Neural progenitor cell (in vitro differentiated cells): ENCODE measurements at regions not wholly inside any gene's neighbourhood (a gene's known extent, or its start where the extent isn't known, plus 50 kb on each side); places are given as distances from the start of the nearest gene placed in this dataset.

ENCODE experiments used
- DNase-seq: peaks from one replicate; pipeline ENCODE4 v3.0.0-alpha.2; 2016; ENCODE audit warnings: low spot score
- H2AFZ ChIP-seq: fragments of 200-600 bp; sonication (generic); replicated peaks from 2 replicates; pipeline ENCODE4 v1.6.1; 2016; ENCODE audit warnings: antibody characterized with exemption
- H3F3A ChIP-seq: fragments of 200-600 bp; sonication (generic); 2 replicates; pipeline ENCODE4 v1.6.1; 2016; ENCODE audit warnings: antibody characterized with exemption, low read depth
- H3K27ac ChIP-seq: fragments of 200-600 bp; sonication (generic); 2 replicates; pipeline ENCODE4 v1.5.1; 2016; ENCODE audit warnings: mild to moderate bottlenecking
- H3K27me3 ChIP-seq: fragments of 200-600 bp; sonication (generic); 2 replicates; pipeline ENCODE4 v1.6.1; 2016; ENCODE audit warnings: mild to moderate bottlenecking, moderate library complexity
- H3K36me3 ChIP-seq: fragments of 200-600 bp; sonication (generic); 2 replicates; pipeline ENCODE4 v1.5.1; 2016
- H3K4me1 ChIP-seq: fragments of 200-600 bp; sonication (generic); 2 replicates; pipeline ENCODE4 v1.6.1; 2016; ENCODE audit warnings: mixed run types
- H3K4me2 ChIP-seq: fragments of 200-600 bp; sonication (generic); 2 replicates; pipeline ENCODE4 v1.6.1; 2016
- H3K4me3 ChIP-seq: fragments of 200-600 bp; sonication (generic); 2 replicates; pipeline ENCODE4 v1.5.1; 2016
- H3K79me2 ChIP-seq: fragments of 200-600 bp; sonication (generic); 2 replicates; pipeline ENCODE4 v1.6.1; 2016; ENCODE audit warnings: low read depth
- H3K9ac ChIP-seq: fragments of 200-600 bp; sonication (generic); 2 replicates; pipeline ENCODE4 v1.6.1; 2016
- H3K9me3 ChIP-seq: fragments of 200-600 bp; sonication (generic); 2 replicates; pipeline ENCODE4 v1.5.1; 2016; ENCODE audit warnings: low read depth
- H4K20me1 ChIP-seq: fragments of 200-600 bp; sonication (generic); 2 replicates; pipeline ENCODE4 v1.6.1; 2016; ENCODE audit warnings: low read depth
- H3K27ac Mint-ChIP-seq: 3 replicates; pipeline ENCODE4 v1.8.0; 2021; ENCODE audit warnings: mixed read lengths
- H3K27me3 Mint-ChIP-seq: 2 replicates; pipeline ENCODE4 v1.8.0; 2022; ENCODE audit warnings: low read depth, mild to moderate bottlenecking, inconsistent platforms, moderate library complexity, mixed read lengths; ENCODE audit not compliant: insufficient read depth
- H3K36me3 Mint-ChIP-seq: 3 replicates; pipeline ENCODE4 v1.8.0; 2021; ENCODE audit warnings: mixed read lengths
- H3K4me1 Mint-ChIP-seq: 3 replicates; pipeline ENCODE4 v1.8.0; 2021; ENCODE audit warnings: mixed read lengths
- H3K4me3 Mint-ChIP-seq: 3 replicates; pipeline ENCODE4 v1.8.0; 2021; ENCODE audit warnings: mild to moderate bottlenecking, moderate library complexity, mixed read lengths
- H3K9me3 Mint-ChIP-seq: 3 replicates; pipeline ENCODE4 v1.8.0; 2020; ENCODE audit warnings: mixed read lengths
- CTCF ChIP-seq: fragments of 200-600 bp; sonication (generic); IDR thresholded peaks from 2 replicates; pipeline ENCODE4 v1.5.1; 2017; ENCODE audit warnings: antibody characterized with exemption, mild to moderate bottlenecking
- EZH2 ChIP-seq: fragments of 200-600 bp; sonication (generic); IDR thresholded peaks from 2 replicates; pipeline ENCODE4 v1.6.1; 2017; ENCODE audit warnings: antibody characterized with exemption, mild to moderate bottlenecking, moderate library complexity
- EZH2phosphoT487 ChIP-seq: fragments of 200-600 bp; sonication (generic); IDR thresholded peaks from 2 replicates; pipeline ENCODE4 v1.6.1; 2017; ENCODE audit warnings: antibody characterized with exemption

GRCh38 chr9:75429531-75430475 lies 341.5 kb downstream of the OSTF1 start:
- no peak for TF ChIP-seq EZH2
- TF ChIP-seq CTCF, result no peak
- TF ChIP-seq EZH2phosphoT487, result no peak
- H3K4me3 ChIP-seq, result no peak overlapping the region
- H3K4me3 Mint-ChIP-seq, result no peak overlapping the region
- H3K36me3 Mint-ChIP-seq, result no peaks in the 10 kb centered on the region
- DNase-seq, result no peak
- H3K9ac ChIP-seq, result no peak overlapping the region
- H3K27ac Mint-ChIP-seq, result no peak overlapping the region
- H3K4me1 Mint-ChIP-seq, result no peaks in the 10 kb centered on the region
- no peak overlapping the region for H3K27ac ChIP-seq
- no peaks in the 10 kb centered on the region for H3K79me2 ChIP-seq
- H3F3A ChIP-seq, result no peaks in the 10 kb centered on the region
- H3K36me3 ChIP-seq, result no peaks in the 10 kb centered on the region
- H3K9me3 ChIP-seq, result no peaks in the 10 kb centered on the region
- H3K4me2 ChIP-seq, result no peak overlapping the region
- no peaks in the 10 kb centered on the region for H3K27me3 ChIP-seq
- peak overlapping the region; percentile 39 for H2AFZ ChIP-seq
- peaks cover 2% of the 10 kb centered on the region for H3K9me3 Mint-ChIP-seq
- no peaks in the 10 kb centered on the region for H4K20me1 ChIP-seq
- no peaks in the 10 kb centered on the region for H3K4me1 ChIP-seq
- H3K27me3 Mint-ChIP-seq, result no peaks in the 10 kb centered on the region

- H3K27ac ChIP-seq, result no peak overlapping the region
Measured at GRCh38 chr9:75431375-75431774, 343.1 kb downstream of the OSTF1 start.

GRCh38 chr9:75432386-75432785 lies 344.1 kb downstream of the OSTF1 start:
- Histone ChIP-seq H3K27me3 (no peaks in the 10 kb centered on the region), H3K4me3 (no peak overlapping the region), H3K36me3 (no peaks in the 10 kb centered on the region), H3K79me2 (no peaks in the 10 kb centered on the region), H3K9ac (no peak overlapping the region), H3F3A (no peaks in the 10 kb centered on the region), H3K4me2 (no peak overlapping the region), H3K27ac (no peak overlapping the region), H3K4me1 (no peaks in the 10 kb centered on the region), H2AFZ (no peak overlapping the region), H4K20me1 (no peaks in the 10 kb centered on the region), H3K9me3 (no peaks in the 10 kb centered on the region)
- no peaks in the 10 kb centered on the region for H3K4me1 Mint-ChIP-seq
- H3K9me3 Mint-ChIP-seq, result peaks cover 2% of the 10 kb centered on the region
- DNase-seq, result no peak
- H3K4me3 Mint-ChIP-seq, result no peak overlapping the region
- H3K27me3 Mint-ChIP-seq, result no peaks in the 10 kb centered on the region
- H3K36me3 Mint-ChIP-seq, result no peaks in the 10 kb centered on the region
- TF ChIP-seq EZH2phosphoT487 (no peak), EZH2 (no peak), CTCF (no peak)
- H3K27ac Mint-ChIP-seq, result no peak overlapping the region

More at GRCh38 chr9:75431375-75431774, 343.1 kb downstream of the OSTF1 start:
- H3K27me3 Mint-ChIP-seq, result no peaks in the 10 kb centered on the region
- H3K27ac Mint-ChIP-seq, result no peak overlapping the region
- no peak for TF ChIP-seq EZH2
- TF ChIP-seq CTCF, result no peak
- no peak for TF ChIP-seq EZH2phosphoT487
- Histone ChIP-seq H3K4me3 (no peak overlapping the region), H3K4me1 (no peaks in the 10 kb centered on the region), H3F3A (no peaks in the 10 kb centered on the region), H3K9ac (no peak overlapping the region), H3K9me3 (no peaks in the 10 kb centered on the region), H2AFZ (no peak overlapping the region), H3K27me3 (no peaks in the 10 kb centered on the region), H3K4me2 (no peak overlapping the region), H4K20me1 (no peaks in the 10 kb centered on the region), H3K79me2 (no peaks in the 10 kb centered on the region), H3K36me3 (no peaks in the 10 kb centered on the region)
- no peaks in the 10 kb centered on the region for H3K4me1 Mint-ChIP-seq
- DNase-seq, result no peak
- no peaks in the 10 kb centered on the region for H3K36me3 Mint-ChIP-seq
- H3K9me3 Mint-ChIP-seq, result peaks cover 2% of the 10 kb centered on the region
- H3K4me3 Mint-ChIP-seq, result no peak overlapping the region
